Gastroesophageal sphincter (tissue), 3 donors: ENCODE measurements at regions not wholly inside any gene's neighbourhood (a gene's known extent, or its start where the extent isn't known, plus 50 kb on each side); places are given as distances from the start of the nearest gene placed in this dataset.

Source experiments
- EP300 ChIP-seq: sonication (generic); formaldehyde crosslinking; IDR thresholded peaks from one replicate; pipeline ENCODE4 v1.6.1; 2017; ENCODE audit warnings: antibody characterized with exemption, mild to moderate bottlenecking
- POLR2A ChIP-seq, 2 donors: fragments of 450-650 bp; IDR thresholded peaks; one replicate each; pipeline ENCODE4 v1.6.1; 2017; ENCODE audit warnings: antibody characterized with exemption in 2 of 2, mild to moderate bottlenecking in 2 of 2, moderate library complexity in 1 of 2
- POLR2AphosphoS5 ChIP-seq: sonication (generic); formaldehyde crosslinking; IDR thresholded peaks from one replicate; pipeline ENCODE4 v1.6.1; 2017; ENCODE audit warnings: antibody characterized with exemption
- TF ChIP-seq, protein P1 (sequence below), 4 experiments: fragments of 200-600 bp in 2 of 4; fragments of 450-650 bp in 2 of 4; sonication (generic) in 1 of 4; IDR thresholded peaks; one replicate each; pipeline ENCODE4 v1.5.1; 2017 to 2019; ENCODE audit warnings: antibody characterized with exemption in 4 of 4, mild to moderate bottlenecking in 2 of 4, moderate library complexity in 2 of 4

DNA sequence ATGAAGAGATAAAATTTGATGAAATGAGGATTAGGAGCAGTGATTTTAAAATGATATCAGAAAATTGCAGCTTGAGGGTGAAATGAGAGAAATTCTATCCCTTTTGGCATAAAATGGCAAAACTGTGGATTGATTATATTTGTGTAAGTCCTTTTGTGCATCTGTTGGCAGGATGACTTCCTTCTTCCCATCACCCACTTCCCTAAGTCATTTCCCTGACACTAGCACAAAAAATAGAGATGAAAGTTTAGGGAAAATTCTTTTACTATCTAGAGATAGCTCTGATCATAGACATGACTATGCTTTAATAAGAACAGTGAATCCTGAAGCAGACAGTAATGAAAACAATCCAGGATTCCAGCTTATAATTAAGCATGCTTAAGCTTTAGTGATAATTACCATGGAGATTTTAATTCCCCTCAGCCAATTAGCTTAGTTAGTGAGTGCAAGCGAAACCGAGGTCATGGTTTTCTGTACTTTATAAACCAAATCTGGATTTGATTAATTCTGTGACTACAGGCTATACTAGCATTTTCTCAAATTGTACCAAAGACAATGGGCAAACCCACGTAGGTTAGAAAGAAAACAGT, 163.6 kb upstream of the TARS1 start:
- TF ChIP-seq, protein P1, sequence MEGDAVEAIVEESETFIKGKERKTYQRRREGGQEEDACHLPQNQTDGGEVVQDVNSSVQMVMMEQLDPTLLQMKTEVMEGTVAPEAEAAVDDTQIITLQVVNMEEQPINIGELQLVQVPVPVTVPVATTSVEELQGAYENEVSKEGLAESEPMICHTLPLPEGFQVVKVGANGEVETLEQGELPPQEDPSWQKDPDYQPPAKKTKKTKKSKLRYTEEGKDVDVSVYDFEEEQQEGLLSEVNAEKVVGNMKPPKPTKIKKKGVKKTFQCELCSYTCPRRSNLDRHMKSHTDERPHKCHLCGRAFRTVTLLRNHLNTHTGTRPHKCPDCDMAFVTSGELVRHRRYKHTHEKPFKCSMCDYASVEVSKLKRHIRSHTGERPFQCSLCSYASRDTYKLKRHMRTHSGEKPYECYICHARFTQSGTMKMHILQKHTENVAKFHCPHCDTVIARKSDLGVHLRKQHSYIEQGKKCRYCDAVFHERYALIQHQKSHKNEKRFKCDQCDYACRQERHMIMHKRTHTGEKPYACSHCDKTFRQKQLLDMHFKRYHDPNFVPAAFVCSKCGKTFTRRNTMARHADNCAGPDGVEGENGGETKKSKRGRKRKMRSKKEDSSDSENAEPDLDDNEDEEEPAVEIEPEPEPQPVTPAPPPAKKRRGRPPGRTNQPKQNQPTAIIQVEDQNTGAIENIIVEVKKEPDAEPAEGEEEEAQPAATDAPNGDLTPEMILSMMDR (IDR thresholded peaks at IDR 0.05), result no peak
- TF ChIP-seq POLR2A (IDR thresholded peaks at IDR 0.05) (no peak), EP300 (no peak), POLR2AphosphoS5 (no peak)
